ENCODE measurements at regions not wholly inside any gene's neighbourhood (a gene's known extent, or its start where the extent isn't known, plus 50 kb on each side); places are given as distances from the start of the nearest gene placed in this dataset.

DNA sequence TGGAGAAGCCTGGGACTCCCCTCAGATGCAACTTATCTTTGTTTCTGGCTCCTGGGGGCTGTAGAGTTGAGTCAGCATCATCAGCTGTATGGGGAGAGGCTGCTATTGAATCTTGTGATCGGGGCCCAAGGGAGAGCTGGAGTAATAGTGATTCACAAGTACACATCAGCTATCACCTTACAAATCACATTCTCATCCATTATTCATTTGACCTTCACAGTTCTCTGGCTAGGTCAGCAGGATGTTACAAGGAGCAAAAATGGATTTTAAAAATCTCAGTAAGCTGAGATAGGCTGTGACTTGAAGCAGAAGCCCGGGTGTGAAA, 175.0 kb downstream of the OPA1 start:
- TF ChIP-seq, protein P1, sequence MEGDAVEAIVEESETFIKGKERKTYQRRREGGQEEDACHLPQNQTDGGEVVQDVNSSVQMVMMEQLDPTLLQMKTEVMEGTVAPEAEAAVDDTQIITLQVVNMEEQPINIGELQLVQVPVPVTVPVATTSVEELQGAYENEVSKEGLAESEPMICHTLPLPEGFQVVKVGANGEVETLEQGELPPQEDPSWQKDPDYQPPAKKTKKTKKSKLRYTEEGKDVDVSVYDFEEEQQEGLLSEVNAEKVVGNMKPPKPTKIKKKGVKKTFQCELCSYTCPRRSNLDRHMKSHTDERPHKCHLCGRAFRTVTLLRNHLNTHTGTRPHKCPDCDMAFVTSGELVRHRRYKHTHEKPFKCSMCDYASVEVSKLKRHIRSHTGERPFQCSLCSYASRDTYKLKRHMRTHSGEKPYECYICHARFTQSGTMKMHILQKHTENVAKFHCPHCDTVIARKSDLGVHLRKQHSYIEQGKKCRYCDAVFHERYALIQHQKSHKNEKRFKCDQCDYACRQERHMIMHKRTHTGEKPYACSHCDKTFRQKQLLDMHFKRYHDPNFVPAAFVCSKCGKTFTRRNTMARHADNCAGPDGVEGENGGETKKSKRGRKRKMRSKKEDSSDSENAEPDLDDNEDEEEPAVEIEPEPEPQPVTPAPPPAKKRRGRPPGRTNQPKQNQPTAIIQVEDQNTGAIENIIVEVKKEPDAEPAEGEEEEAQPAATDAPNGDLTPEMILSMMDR (conservative IDR thresholded peaks at IDR 0.05; ENCODE audit: low read depth in 2 of 2) = no peak
- TF ChIP-seq JUNB (IDR thresholded peaks at IDR 0.05; ENCODE audit: unreplicated experiment) = no peak
- TF ChIP-seq EZH2 (IDR thresholded peaks at IDR 0.05; ENCODE audit: low read depth, unreplicated experiment) = no peak
- TF ChIP-seq, protein P2, sequence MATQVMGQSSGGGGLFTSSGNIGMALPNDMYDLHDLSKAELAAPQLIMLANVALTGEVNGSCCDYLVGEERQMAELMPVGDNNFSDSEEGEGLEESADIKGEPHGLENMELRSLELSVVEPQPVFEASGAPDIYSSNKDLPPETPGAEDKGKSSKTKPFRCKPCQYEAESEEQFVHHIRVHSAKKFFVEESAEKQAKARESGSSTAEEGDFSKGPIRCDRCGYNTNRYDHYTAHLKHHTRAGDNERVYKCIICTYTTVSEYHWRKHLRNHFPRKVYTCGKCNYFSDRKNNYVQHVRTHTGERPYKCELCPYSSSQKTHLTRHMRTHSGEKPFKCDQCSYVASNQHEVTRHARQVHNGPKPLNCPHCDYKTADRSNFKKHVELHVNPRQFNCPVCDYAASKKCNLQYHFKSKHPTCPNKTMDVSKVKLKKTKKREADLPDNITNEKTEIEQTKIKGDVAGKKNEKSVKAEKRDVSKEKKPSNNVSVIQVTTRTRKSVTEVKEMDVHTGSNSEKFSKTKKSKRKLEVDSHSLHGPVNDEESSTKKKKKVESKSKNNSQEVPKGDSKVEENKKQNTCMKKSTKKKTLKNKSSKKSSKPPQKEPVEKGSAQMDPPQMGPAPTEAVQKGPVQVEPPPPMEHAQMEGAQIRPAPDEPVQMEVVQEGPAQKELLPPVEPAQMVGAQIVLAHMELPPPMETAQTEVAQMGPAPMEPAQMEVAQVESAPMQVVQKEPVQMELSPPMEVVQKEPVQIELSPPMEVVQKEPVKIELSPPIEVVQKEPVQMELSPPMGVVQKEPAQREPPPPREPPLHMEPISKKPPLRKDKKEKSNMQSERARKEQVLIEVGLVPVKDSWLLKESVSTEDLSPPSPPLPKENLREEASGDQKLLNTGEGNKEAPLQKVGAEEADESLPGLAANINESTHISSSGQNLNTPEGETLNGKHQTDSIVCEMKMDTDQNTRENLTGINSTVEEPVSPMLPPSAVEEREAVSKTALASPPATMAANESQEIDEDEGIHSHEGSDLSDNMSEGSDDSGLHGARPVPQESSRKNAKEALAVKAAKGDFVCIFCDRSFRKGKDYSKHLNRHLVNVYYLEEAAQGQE (IDR thresholded peaks at IDR 0.05; ENCODE audit: unreplicated experiment) = no peak
- no peak for TF ChIP-seq EZH2phosphoT487 (IDR thresholded peaks at IDR 0.05; ENCODE audit: unreplicated experiment)
- TF ChIP-seq ZNF114 (CRISPR knock-in tag; IDR thresholded peaks at IDR 0.05) = no peak
- TF ChIP-seq POLR2AphosphoS5 (IDR thresholded peaks at IDR 0.05; ENCODE audit: low read depth) = no peak
- no peak for TF ChIP-seq ZNF462 (CRISPR knock-in tag; IDR thresholded peaks at IDR 0.05)
- TF ChIP-seq ZNF331 (CRISPR knock-in tag; IDR thresholded peaks at IDR 0.05; ENCODE audit: low read depth) = no peak
- TF ChIP-seq CREB1 (CRISPR knock-in tag; IDR thresholded peaks at IDR 0.05; ENCODE audit: low read depth) = no peak
- no peak for TF ChIP-seq STAT1 (IDR thresholded peaks at IDR 0.05; ENCODE audit: unreplicated experiment)
